GM23338 (cell line): ENCODE measurements at regions not wholly inside any gene's neighbourhood (a gene's known extent, or its start where the extent isn't known, plus 50 kb on each side); places are given as distances from the start of the nearest gene placed in this dataset.

ENCODE experiments used
- ATAC-seq: fragments of 200-7000 bp; cut with Tn5 transposase; 3 replicates; pipeline ENCODE4 v1.9.1; 2020
- DNase-seq: peaks from one replicate; pipeline ENCODE4 v3.0.0-alpha.2; 2015; ENCODE audit warnings: low spot score
- H2AFZ ChIP-seq: fragments of 200-600 bp; sonication (generic); 2 replicates; pipeline ENCODE4 v1.8.0; 2016; ENCODE audit warnings: antibody characterized with exemption, mild to moderate bottlenecking, moderate library complexity
- H3F3A ChIP-seq: fragments of 200-600 bp; sonication (generic); replicated peaks from 2 replicates; pipeline ENCODE4 v1.8.0; 2017; ENCODE audit warnings: antibody characterized with exemption, mixed run types, low read depth
- H3K27ac ChIP-seq: fragments of 200-600 bp; sonication (generic); 2 replicates; pipeline ENCODE4 v1.6.1; 2016; ENCODE audit warnings: low read depth
- H3K27me3 ChIP-seq: fragments of 200-600 bp; sonication (generic); 2 replicates; pipeline ENCODE4 v1.8.0; 2016; ENCODE audit warnings: mild to moderate bottlenecking, mixed run types, moderate library complexity; ENCODE audit not compliant: insufficient read depth
- H3K36me3 ChIP-seq: fragments of 200-600 bp; sonication (generic); 2 replicates; pipeline ENCODE4 v1.8.0; 2016; ENCODE audit warnings: mild to moderate bottlenecking; ENCODE audit not compliant: insufficient read depth
- H3K4me1 ChIP-seq: fragments of 200-600 bp; sonication (generic); 2 replicates; pipeline ENCODE4 v1.8.0; 2016; ENCODE audit warnings: mild to moderate bottlenecking, moderate library complexity; ENCODE audit not compliant: insufficient read depth
- H3K4me2 ChIP-seq: fragments of 200-600 bp; sonication (generic); 2 replicates; pipeline ENCODE4 v1.7.1; 2017; ENCODE audit warnings: mixed run types
- H3K4me3 ChIP-seq: fragments of 200-600 bp; sonication (generic); 2 replicates; pipeline ENCODE4 v1.6.1; 2016; ENCODE audit warnings: mixed run types
- H3K79me2 ChIP-seq: fragments of 200-600 bp; sonication (generic); replicated peaks from 2 replicates; pipeline ENCODE4 v1.8.0; 2017; ENCODE audit warnings: mild to moderate bottlenecking; ENCODE audit not compliant: insufficient read depth
- H3K9me2 ChIP-seq: fragments of 200-600 bp; sonication (generic); 2 replicates; pipeline ENCODE4 v1.8.0; 2017; ENCODE audit not compliant: insufficient read depth
- H4K20me1 ChIP-seq: fragments of 200-600 bp; sonication (generic); replicated peaks from 2 replicates; pipeline ENCODE4 v1.8.0; 2017; ENCODE audit warnings: mild to moderate bottlenecking; ENCODE audit not compliant: insufficient read depth
- H3K27ac Mint-ChIP-seq: 2 replicates; pipeline ENCODE4 v1.8.0; 2020; ENCODE audit warnings: inconsistent platforms, mild to moderate bottlenecking, moderate library complexity, mixed read lengths
- H3K27me3 Mint-ChIP-seq: 3 replicates; pipeline ENCODE4 v1.8.0; 2022; ENCODE audit warnings: low read depth, mild to moderate bottlenecking, moderate library complexity, mixed read lengths, inconsistent platforms; ENCODE audit not compliant: insufficient read depth, poor library complexity
- H3K36me3 Mint-ChIP-seq: 3 replicates; pipeline ENCODE4 v1.8.0; 2021; ENCODE audit warnings: low read depth, mild to moderate bottlenecking, inconsistent platforms, moderate library complexity, mixed read lengths
- H3K4me1 Mint-ChIP-seq: 3 replicates; pipeline ENCODE4 v1.8.0; 2020; ENCODE audit warnings: mild to moderate bottlenecking, inconsistent platforms, mixed read lengths
- H3K4me3 Mint-ChIP-seq: 3 replicates; pipeline ENCODE4 v1.8.0; 2021; ENCODE audit warnings: moderate library complexity, mild to moderate bottlenecking, inconsistent platforms, mixed read lengths
- H3K9me3 Mint-ChIP-seq: 3 replicates; pipeline ENCODE4 v1.8.0; 2020; ENCODE audit warnings: moderate library complexity, mild to moderate bottlenecking, inconsistent platforms, mixed read lengths
- CREB1 ChIP-seq: fragments of 250-450 bp; sonication (Bioruptor Pico); IDR thresholded peaks from 2 replicates; pipeline ENCODE4 v1.5.0; 2020; ENCODE audit warnings: low read depth, mild to moderate bottlenecking, moderate library complexity
- EZH2 ChIP-seq: fragments of 200-600 bp; sonication (generic); IDR thresholded peaks from one replicate; pipeline ENCODE4 v1.8.0; 2017; ENCODE audit warnings: antibody characterized with exemption, mild to moderate bottlenecking, low read depth; ENCODE audit not compliant: unreplicated experiment
- EZH2phosphoT487 ChIP-seq: fragments of 200-600 bp; sonication (generic); IDR thresholded peaks from one replicate; pipeline ENCODE4 v1.8.1; 2018; ENCODE audit warnings: antibody characterized with exemption; ENCODE audit not compliant: unreplicated experiment
- JUNB ChIP-seq: IDR thresholded peaks from one replicate; pipeline ENCODE4 v1.6.1; 2016; ENCODE audit warnings: antibody characterized with exemption; ENCODE audit not compliant: unreplicated experiment
- NANOG ChIP-seq: IDR thresholded peaks from 2 replicates; pipeline ENCODE4 v1.6.1; 2016; ENCODE audit warnings: antibody characterized with exemption, borderline replicate concordance
- POLR2AphosphoS5 ChIP-seq: IDR thresholded peaks from 2 replicates; pipeline ENCODE4 v1.6.1; 2016; ENCODE audit warnings: antibody characterized with exemption, low read depth
- REST ChIP-seq: IDR thresholded peaks from one replicate; pipeline ENCODE4 v1.6.1; 2018; ENCODE audit warnings: antibody characterized with exemption; ENCODE audit not compliant: unreplicated experiment
- STAT1 ChIP-seq: IDR thresholded peaks from one replicate; pipeline ENCODE4 v1.6.1; 2016; ENCODE audit warnings: antibody characterized with exemption; ENCODE audit not compliant: unreplicated experiment
- ZNF114 ChIP-seq: fragments of 250-450 bp; sonication (Bioruptor Pico); IDR thresholded peaks from 2 replicates; pipeline ENCODE4 v1.5.0; 2020; ENCODE audit warnings: mild to moderate bottlenecking, moderate library complexity
- ZNF331 ChIP-seq: fragments of 250-450 bp; sonication (Bioruptor Pico); IDR thresholded peaks from 2 replicates; pipeline ENCODE4 v1.5.0; 2020; ENCODE audit warnings: low read depth, mild to moderate bottlenecking, moderate library complexity
- ZNF462 ChIP-seq: fragments of 250-450 bp; sonication (Bioruptor Pico); IDR thresholded peaks from 2 replicates; pipeline ENCODE4 v1.5.0; 2020; ENCODE audit warnings: mild to moderate bottlenecking, moderate library complexity
- TF ChIP-seq, protein P1 (sequence below): IDR thresholded peaks from 2 replicates; pipeline ENCODE4 v1.6.1; 2016; ENCODE audit warnings: antibody characterized with exemption
- TF ChIP-seq, protein P2 (sequence below), 2 experiments: fragments of 200-600 bp in 1 of 2; sonication (generic) in 1 of 2; conservative IDR thresholded peaks; 2 replicates each; pipeline versions ENCODE4 v1.5.1 to v1.6.1; 2016 to 2017; ENCODE audit warnings: antibody characterized with exemption in 2 of 2, low read depth in 2 of 2, mild to moderate bottlenecking in 2 of 2, moderate library complexity in 1 of 2

GRCh38 chr1:68338081-68338480 lies 105.8 kb upstream of the WLS start:
- H3K4me1 ChIP-seq, result no peaks in the 10 kb centered on the region
- H3K36me3 Mint-ChIP-seq, result no peaks in the 10 kb centered on the region
- H3K36me3 ChIP-seq, result no peaks in the 10 kb centered on the region
- H3K27me3 Mint-ChIP-seq, result peaks cover 6% of the 10 kb centered on the region
- no peak overlapping the region for H2AFZ ChIP-seq
- H3K79me2 ChIP-seq, result no peaks in the 10 kb centered on the region
- H3K27ac ChIP-seq, result no peak overlapping the region
- no peaks in the 10 kb centered on the region for H3K4me1 Mint-ChIP-seq
- no peak overlapping the region for H3K27ac Mint-ChIP-seq
- H3F3A ChIP-seq, result no peaks in the 10 kb centered on the region
- H3K27me3 ChIP-seq, result no peaks in the 10 kb centered on the region
- DNase-seq (no peak), ATAC-seq (no peak)
- H4K20me1 ChIP-seq, result no peaks in the 10 kb centered on the region
- H3K4me2 ChIP-seq, result no peak overlapping the region
- TF ChIP-seq ZNF114 (no peak), NANOG (no peak), POLR2AphosphoS5 (no peak), REST (no peak), EZH2phosphoT487 (no peak), STAT1 (no peak), ZNF462 (CRISPR knock-in tag) (no peak), CREB1 (no peak), ZNF331 (no peak), EZH2 (no peak), JUNB (no peak)
- TF ChIP-seq, protein P1, sequence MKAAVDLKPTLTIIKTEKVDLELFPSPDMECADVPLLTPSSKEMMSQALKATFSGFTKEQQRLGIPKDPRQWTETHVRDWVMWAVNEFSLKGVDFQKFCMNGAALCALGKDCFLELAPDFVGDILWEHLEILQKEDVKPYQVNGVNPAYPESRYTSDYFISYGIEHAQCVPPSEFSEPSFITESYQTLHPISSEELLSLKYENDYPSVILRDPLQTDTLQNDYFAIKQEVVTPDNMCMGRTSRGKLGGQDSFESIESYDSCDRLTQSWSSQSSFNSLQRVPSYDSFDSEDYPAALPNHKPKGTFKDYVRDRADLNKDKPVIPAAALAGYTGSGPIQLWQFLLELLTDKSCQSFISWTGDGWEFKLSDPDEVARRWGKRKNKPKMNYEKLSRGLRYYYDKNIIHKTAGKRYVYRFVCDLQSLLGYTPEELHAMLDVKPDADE, result no peak
- TF ChIP-seq, protein P2, sequence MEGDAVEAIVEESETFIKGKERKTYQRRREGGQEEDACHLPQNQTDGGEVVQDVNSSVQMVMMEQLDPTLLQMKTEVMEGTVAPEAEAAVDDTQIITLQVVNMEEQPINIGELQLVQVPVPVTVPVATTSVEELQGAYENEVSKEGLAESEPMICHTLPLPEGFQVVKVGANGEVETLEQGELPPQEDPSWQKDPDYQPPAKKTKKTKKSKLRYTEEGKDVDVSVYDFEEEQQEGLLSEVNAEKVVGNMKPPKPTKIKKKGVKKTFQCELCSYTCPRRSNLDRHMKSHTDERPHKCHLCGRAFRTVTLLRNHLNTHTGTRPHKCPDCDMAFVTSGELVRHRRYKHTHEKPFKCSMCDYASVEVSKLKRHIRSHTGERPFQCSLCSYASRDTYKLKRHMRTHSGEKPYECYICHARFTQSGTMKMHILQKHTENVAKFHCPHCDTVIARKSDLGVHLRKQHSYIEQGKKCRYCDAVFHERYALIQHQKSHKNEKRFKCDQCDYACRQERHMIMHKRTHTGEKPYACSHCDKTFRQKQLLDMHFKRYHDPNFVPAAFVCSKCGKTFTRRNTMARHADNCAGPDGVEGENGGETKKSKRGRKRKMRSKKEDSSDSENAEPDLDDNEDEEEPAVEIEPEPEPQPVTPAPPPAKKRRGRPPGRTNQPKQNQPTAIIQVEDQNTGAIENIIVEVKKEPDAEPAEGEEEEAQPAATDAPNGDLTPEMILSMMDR (conservative IDR thresholded peaks at IDR 0.05; ENCODE audit: low read depth in 2 of 2), result no peak
- no peak overlapping the region for H3K4me3 Mint-ChIP-seq
- H3K9me3 Mint-ChIP-seq, result no peaks in the 10 kb centered on the region
- no peak overlapping the region for H3K4me3 ChIP-seq
- no peaks in the 10 kb centered on the region for H3K9me2 ChIP-seq
